A673 (cell line): ENCODE measurements at regions not wholly inside any gene's neighbourhood (a gene's known extent, or its start where the extent isn't known, plus 50 kb on each side); places are given as distances from the start of the nearest gene placed in this dataset.

Source experiments
- CTCF ChIP-seq: fragments of 300-800, 200-600 bp; sonication (generic); conservative IDR thresholded peaks from 2 replicates; pipeline ENCODE4 v1.5.1; 2017; ENCODE audit warnings: low read depth, mild to moderate bottlenecking, antibody characterized with exemption, low read length, moderate library complexity, mixed read lengths
- EZH2 ChIP-seq: fragments of 200-600 bp; sonication (generic); IDR thresholded peaks from 2 replicates; pipeline ENCODE4 v1.6.1; 2017; ENCODE audit warnings: borderline replicate concordance, low read depth, mild to moderate bottlenecking, mixed read lengths, antibody characterized with exemption, low read length; ENCODE audit not compliant: poor library complexity, severe bottlenecking

GRCh38 chr10:62961951-62962523, 145.9 kb upstream of the EGR2 start:
- no peak for TF ChIP-seq CTCF
- TF ChIP-seq EZH2: no peak
